ENCODE measurements at regions not wholly inside any gene's neighbourhood (a gene's known extent, or its start where the extent isn't known, plus 50 kb on each side); places are given as distances from the start of the nearest gene placed in this dataset.

DNA sequence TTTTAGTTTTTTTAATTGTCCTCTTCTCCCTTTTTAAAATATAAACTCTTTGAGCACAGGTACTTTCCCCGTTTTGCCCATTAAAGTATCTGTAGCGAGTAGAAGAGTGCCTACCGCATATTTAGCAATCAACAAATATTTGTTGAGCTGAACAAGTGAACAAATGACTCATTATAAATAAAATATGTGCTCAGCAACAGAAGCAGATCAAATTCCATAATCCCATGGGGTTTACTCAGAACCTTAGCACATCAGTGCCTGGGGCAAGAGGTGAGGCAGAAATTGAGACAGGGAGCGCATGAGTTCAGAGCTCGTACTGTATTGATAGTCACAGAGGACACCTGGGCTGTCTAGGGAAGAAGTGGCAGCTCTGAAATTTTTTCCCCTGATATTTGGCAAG is 161.0 kb downstream of the SEM1 start:
- no peaks in the 10 kb centered on the region for H3K79me2 ChIP-seq (ENCODE audit: low read length)
- TF ChIP-seq, protein P1, sequence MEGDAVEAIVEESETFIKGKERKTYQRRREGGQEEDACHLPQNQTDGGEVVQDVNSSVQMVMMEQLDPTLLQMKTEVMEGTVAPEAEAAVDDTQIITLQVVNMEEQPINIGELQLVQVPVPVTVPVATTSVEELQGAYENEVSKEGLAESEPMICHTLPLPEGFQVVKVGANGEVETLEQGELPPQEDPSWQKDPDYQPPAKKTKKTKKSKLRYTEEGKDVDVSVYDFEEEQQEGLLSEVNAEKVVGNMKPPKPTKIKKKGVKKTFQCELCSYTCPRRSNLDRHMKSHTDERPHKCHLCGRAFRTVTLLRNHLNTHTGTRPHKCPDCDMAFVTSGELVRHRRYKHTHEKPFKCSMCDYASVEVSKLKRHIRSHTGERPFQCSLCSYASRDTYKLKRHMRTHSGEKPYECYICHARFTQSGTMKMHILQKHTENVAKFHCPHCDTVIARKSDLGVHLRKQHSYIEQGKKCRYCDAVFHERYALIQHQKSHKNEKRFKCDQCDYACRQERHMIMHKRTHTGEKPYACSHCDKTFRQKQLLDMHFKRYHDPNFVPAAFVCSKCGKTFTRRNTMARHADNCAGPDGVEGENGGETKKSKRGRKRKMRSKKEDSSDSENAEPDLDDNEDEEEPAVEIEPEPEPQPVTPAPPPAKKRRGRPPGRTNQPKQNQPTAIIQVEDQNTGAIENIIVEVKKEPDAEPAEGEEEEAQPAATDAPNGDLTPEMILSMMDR (IDR thresholded peaks at IDR 0.05; ENCODE audit: low read depth, low read length) = no peak
- no peak for TF ChIP-seq EZH2phosphoT487 (IDR thresholded peaks at IDR 0.05; ENCODE audit: low read depth)
- H3K27me3 ChIP-seq (ENCODE audit: low read depth, low read length) = no peaks in the 10 kb centered on the region; the same call in 1 of the 2 replicates
- no peak overlapping the region for H3K9ac ChIP-seq (ENCODE audit: low read length)
- no peak overlapping the region for H3K27ac ChIP-seq (ENCODE audit: low read length)
- no peaks in the 10 kb centered on the region for H3K36me3 ChIP-seq (replicated peaks; ENCODE audit: low read depth, low read length)
- H2AFZ ChIP-seq (ENCODE audit: low read depth, low read length) = no peak overlapping the region
- H4K20me1 ChIP-seq (ENCODE audit: insufficient read depth, low read length) = no peaks in the 10 kb centered on the region
- no peaks in the 10 kb centered on the region for H3K4me1 ChIP-seq (ENCODE audit: low read length)
- H3K4me3 ChIP-seq (ENCODE audit: low read length) = no peak overlapping the region
- H3K4me2 ChIP-seq (ENCODE audit: low read length) = no peak overlapping the region
- no peaks in the 10 kb centered on the region for H3K9me3 ChIP-seq (ENCODE audit: insufficient read depth, low read length)

DNA sequence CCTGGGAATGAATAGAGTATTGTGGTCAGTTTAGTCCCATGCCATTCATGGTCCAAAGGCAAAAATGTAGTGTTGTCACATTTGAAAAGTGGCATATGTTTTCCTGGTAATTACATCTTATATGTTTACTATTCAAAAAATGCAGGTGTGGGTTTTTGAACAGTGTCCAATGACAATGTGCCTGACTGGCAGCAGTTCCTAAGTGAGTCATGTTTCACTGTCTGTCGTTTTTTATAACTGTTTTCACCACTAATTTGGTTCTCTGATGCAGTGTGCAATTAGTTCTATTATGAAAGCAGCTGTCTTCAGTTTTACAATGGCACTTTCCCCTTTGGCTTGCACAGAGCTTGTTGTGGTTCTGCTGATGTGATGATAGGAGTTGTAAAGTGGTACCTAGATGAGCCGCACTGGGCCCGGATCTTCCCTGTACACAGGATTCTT is 162.3 kb downstream of the SEM1 start:
- TF ChIP-seq EZH2phosphoT487 (IDR thresholded peaks at IDR 0.05; ENCODE audit: low read depth) = no peak
- H3K36me3 ChIP-seq (replicated peaks; ENCODE audit: low read depth, low read length) = no peaks in the 10 kb centered on the region
- no peak overlapping the region for H3K4me2 ChIP-seq (ENCODE audit: low read length)

DNA sequence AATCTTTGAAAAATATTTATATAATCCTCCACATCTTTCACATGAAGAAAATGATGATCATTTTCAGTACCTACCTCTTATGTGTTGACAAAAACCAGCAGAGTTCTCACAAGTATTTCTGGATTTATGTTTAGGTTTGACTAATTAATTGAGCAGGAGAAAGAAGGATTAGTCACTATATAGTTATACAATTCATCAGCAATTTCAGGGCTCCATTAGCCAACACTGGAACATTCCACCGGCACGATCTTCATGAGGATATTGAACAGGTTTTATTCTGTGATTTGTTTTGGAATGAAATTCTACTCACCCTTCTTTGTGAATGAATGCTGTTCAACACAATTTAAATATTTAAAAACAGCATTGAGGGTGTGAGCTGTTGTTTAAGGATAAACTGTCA is 163.2 kb downstream of the SEM1 start:
- Histone ChIP-seq H3K79me2 (ENCODE audit: low read length) (no peaks in the 10 kb centered on the region), H3K27me3 (ENCODE audit: low read depth, low read length) (no peaks in the 10 kb centered on the region; the same call in 1 of the 2 replicates), H3K9ac (ENCODE audit: low read length) (no peak overlapping the region), H3K27ac (ENCODE audit: low read length) (no peak overlapping the region), H3K4me3 (ENCODE audit: low read length) (no peak overlapping the region), H4K20me1 (ENCODE audit: insufficient read depth, low read length) (no peaks in the 10 kb centered on the region), H3K9me3 (ENCODE audit: insufficient read depth, low read length) (no peaks in the 10 kb centered on the region), H3K4me1 (ENCODE audit: low read length) (no peaks in the 10 kb centered on the region), H2AFZ (ENCODE audit: low read depth, low read length) (no peak overlapping the region), H3K36me3 (replicated peaks; ENCODE audit: low read depth, low read length) (no peaks in the 10 kb centered on the region), H3K4me2 (ENCODE audit: low read length) (no peak overlapping the region)
- TF ChIP-seq, protein P1 (IDR thresholded peaks at IDR 0.05; ENCODE audit: low read depth, low read length) = no peak
- TF ChIP-seq EZH2phosphoT487 (IDR thresholded peaks at IDR 0.05; ENCODE audit: low read depth) = no peak

More for the DNA sequence above, 162.3 kb downstream of the SEM1 start:
- no peaks in the 10 kb centered on the region; the same call in 1 of the 2 replicates for H3K27me3 ChIP-seq (ENCODE audit: low read depth, low read length)
- H2AFZ ChIP-seq (ENCODE audit: low read depth, low read length) = no peak overlapping the region
- H3K27ac ChIP-seq (ENCODE audit: low read length) = no peak overlapping the region
- H3K4me1 ChIP-seq (ENCODE audit: low read length) = no peaks in the 10 kb centered on the region
- H3K9ac ChIP-seq (ENCODE audit: low read length) = no peak overlapping the region
- H3K79me2 ChIP-seq (ENCODE audit: low read length) = no peaks in the 10 kb centered on the region
- H3K9me3 ChIP-seq (ENCODE audit: insufficient read depth, low read length) = no peaks in the 10 kb centered on the region
- H3K4me3 ChIP-seq (ENCODE audit: low read length) = no peak overlapping the region
- no peaks in the 10 kb centered on the region for H4K20me1 ChIP-seq (ENCODE audit: insufficient read depth, low read length)

DNA sequence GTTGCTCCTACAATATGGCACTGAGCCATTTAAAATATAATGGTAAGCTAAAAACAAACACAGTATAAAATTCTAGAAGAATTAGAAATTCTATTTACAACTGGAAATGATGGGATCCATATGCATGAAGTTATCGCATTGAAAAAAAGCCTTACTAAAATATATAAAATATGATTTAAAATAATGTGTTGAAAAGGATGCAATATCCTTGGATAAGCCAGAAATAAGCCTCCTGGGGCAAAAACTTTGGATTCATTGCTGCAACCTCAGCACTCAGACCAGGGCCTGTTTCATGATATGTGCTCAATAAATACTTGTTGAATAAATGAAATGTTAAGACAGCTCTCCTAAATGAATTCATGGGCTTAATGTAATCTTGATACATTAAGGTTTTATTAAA is 170.2 kb downstream of the SEM1 start:
- no peak overlapping the region for H2AFZ ChIP-seq (ENCODE audit: low read depth, low read length)
- no peak overlapping the region for H3K4me3 ChIP-seq (ENCODE audit: low read length)

More for the DNA sequence above, 170.2 kb downstream of the SEM1 start:
- H3K4me1 ChIP-seq (ENCODE audit: low read length) = no peaks in the 10 kb centered on the region
- H4K20me1 ChIP-seq (ENCODE audit: insufficient read depth, low read length) = no peaks in the 10 kb centered on the region
- no peaks in the 10 kb centered on the region for H3K79me2 ChIP-seq (ENCODE audit: low read length)
- TF ChIP-seq EZH2phosphoT487 (IDR thresholded peaks at IDR 0.05; ENCODE audit: low read depth) = no peak
- TF ChIP-seq, protein P1 (IDR thresholded peaks at IDR 0.05; ENCODE audit: low read depth, low read length) = no peak
- H3K4me2 ChIP-seq (ENCODE audit: low read length) = no peak overlapping the region
- no peak overlapping the region for H3K9ac ChIP-seq (ENCODE audit: low read length)
- H3K9me3 ChIP-seq (ENCODE audit: insufficient read depth, low read length) = no peaks in the 10 kb centered on the region
- H3K27me3 ChIP-seq (ENCODE audit: low read depth, low read length) = no peaks in the 10 kb centered on the region
- no peak overlapping the region for H3K27ac ChIP-seq (ENCODE audit: low read length)
- H3K36me3 ChIP-seq (replicated peaks; ENCODE audit: low read depth, low read length) = no peaks in the 10 kb centered on the region
